IMR-90 (cell line): ENCODE measurements at regions not wholly inside any gene's neighbourhood (a gene's known extent, or its start where the extent isn't known, plus 50 kb on each side); places are given as distances from the start of the nearest gene placed in this dataset.

ENCODE experiments used
- ATAC-seq: fragments of 200-7000 bp; cut with Tn5 transposase; 2 replicates; pipeline ENCODE4 v1.9.1; 2020; ENCODE audit warnings: low read depth, mild to moderate bottlenecking, moderate library complexity
- BruUV-seq: library from RNA; stranded (reverse); fragments of 400-500 nt; replicated peaks from 2 replicates; lab custom pipeline; 2021; lab: Mats Ljungman, UMichigan
- CTCF ChIA-PET: fragments of 300-600 bp; formaldehyde crosslinking; extraction: SDS; loops from one replicate; lab custom pipeline; 2021; ENCODE audit warnings: antibody characterized with exemption; lab: Yijun Ruan, JAX
- POLR2A ChIA-PET: fragments of 300-600 bp; sonication (Branson Sonifier 250); formaldehyde crosslinking; loops from one replicate; lab custom pipeline; 2022; ENCODE audit warnings: antibody characterized with exemption; ENCODE audit not compliant: unreplicated experiment; lab: Charles Lee
- DNase-seq: peaks from one replicate; pipeline ENCODE4 v3.0.0; 2013
- H2AFZ ChIP-seq: replicated peaks from 2 replicates; pipeline ENCODE3; 2013; ENCODE audit warnings: low read length, mild to moderate bottlenecking; ENCODE audit not compliant: poor library complexity
- H2AK5ac ChIP-seq: 2 replicates; pipeline ENCODE4 v1.6.1; 2013; ENCODE audit warnings: low read depth, low read length, inconsistent platforms
- H2AK9ac ChIP-seq: replicated peaks from 2 replicates; pipeline ENCODE3; 2013; ENCODE audit warnings: mild to moderate bottlenecking, low read depth, low read length, moderate library complexity; ENCODE audit not compliant: poor library complexity
- H2BK120ac ChIP-seq: 2 replicates; pipeline ENCODE4 v1.6.1; 2013; ENCODE audit warnings: low read depth, low read length, inconsistent platforms
- H2BK15ac ChIP-seq: 3 replicates; pipeline ENCODE4 v1.6.1; 2013; ENCODE audit warnings: low read depth, low read length, inconsistent platforms
- H2BK20ac ChIP-seq: 2 replicates; pipeline ENCODE4 v1.6.1; 2013; ENCODE audit warnings: low read depth, mild to moderate bottlenecking, inconsistent platforms, low read length, moderate library complexity
- H2BK5ac ChIP-seq: 2 replicates; pipeline ENCODE4 v1.6.1; 2013; ENCODE audit warnings: mild to moderate bottlenecking, low read depth, low read length, inconsistent platforms; ENCODE audit not compliant: poor library complexity, severe bottlenecking
- H3K14ac ChIP-seq: replicated peaks from 2 replicates; pipeline ENCODE4 v1.6.1; 2013; ENCODE audit warnings: low read depth, low read length, inconsistent platforms
- H3K18ac ChIP-seq: 2 replicates; pipeline ENCODE4 v1.6.1; 2013; ENCODE audit warnings: low read depth, low read length, control low read depth
- H3K23ac ChIP-seq: 2 replicates; pipeline ENCODE4 v1.6.1; 2013; ENCODE audit warnings: low read depth, low read length, inconsistent platforms
- H3K27ac ChIP-seq: 2 replicates; pipeline ENCODE4 v1.5.1; 2013; ENCODE audit warnings: mild to moderate bottlenecking, control low read depth, low read length; ENCODE audit not compliant: insufficient read depth
- H3K27me3 ChIP-seq: 2 replicates; pipeline ENCODE4 v1.6.1; 2013; ENCODE audit warnings: low read length; ENCODE audit not compliant: control insufficient read depth, insufficient read depth
- H3K36me3 ChIP-seq: 2 replicates; pipeline ENCODE4 v1.6.1; 2013; ENCODE audit warnings: low read length, mixed read lengths; ENCODE audit not compliant: control insufficient read depth, insufficient read depth
- H3K4ac ChIP-seq: 2 replicates; pipeline ENCODE4 v1.6.1; 2013; ENCODE audit warnings: low read depth, low read length, inconsistent platforms
- H3K4me1 ChIP-seq: 2 replicates; pipeline ENCODE4 v1.6.1; 2013; ENCODE audit warnings: low read length, mixed read lengths; ENCODE audit not compliant: control insufficient read depth, insufficient read depth
- H3K4me2 ChIP-seq: 2 replicates; pipeline ENCODE4 v1.6.1; 2013; ENCODE audit warnings: low read depth, mild to moderate bottlenecking, control low read depth, low read length, moderate library complexity
- H3K4me3 ChIP-seq: 2 replicates; pipeline ENCODE4 v1.5.1; 2013; ENCODE audit warnings: low read depth, mild to moderate bottlenecking, control low read depth, low read length, moderate library complexity; ENCODE audit not compliant: insufficient read depth
- H3K56ac ChIP-seq: 2 replicates; pipeline ENCODE4 v1.6.1; 2013; ENCODE audit warnings: low read length, inconsistent platforms; ENCODE audit not compliant: insufficient read depth; ENCODE audit errors: extremely low read depth
- H3K79me1 ChIP-seq, 2 experiments: 2 replicates each; pipeline ENCODE4 v1.6.1; 2013; ENCODE audit warnings: low read length in 2 of 2, inconsistent platforms in 1 of 2, low read depth in 1 of 2
- H3K9ac ChIP-seq: 2 replicates; pipeline ENCODE4 v1.6.1; 2013; ENCODE audit warnings: low read depth, low read length, control low read depth
- H3K9me1 ChIP-seq: 2 replicates; pipeline ENCODE4 v1.6.1; 2013; ENCODE audit warnings: low read length, inconsistent platforms; ENCODE audit not compliant: insufficient read depth
- H3K9me3 ChIP-seq: 2 replicates; pipeline ENCODE4 v1.6.1; 2013; ENCODE audit warnings: low read length; ENCODE audit not compliant: control insufficient read depth, insufficient read depth
- H4K20me1 ChIP-seq: 2 replicates; pipeline ENCODE4 v1.6.1; 2013; ENCODE audit warnings: low read length, inconsistent platforms; ENCODE audit not compliant: insufficient read depth
- H4K5ac ChIP-seq: 2 replicates; pipeline ENCODE4 v1.6.1; 2013; ENCODE audit warnings: mild to moderate bottlenecking, low read depth, low read length, control low read depth
- H4K8ac ChIP-seq, 2 experiments: 2 replicates each; pipeline ENCODE4 v1.6.1; 2013; ENCODE audit warnings: low read depth in 2 of 2, low read length in 2 of 2, control low read depth in 1 of 2, inconsistent platforms in 1 of 2
- H4K91ac ChIP-seq: 2 replicates; pipeline ENCODE4 v1.6.1; 2013; ENCODE audit warnings: low read depth, low read length, inconsistent platforms; ENCODE audit not compliant: insufficient read depth
- BHLHE40 ChIP-seq: fragments of 150-350 bp; IDR thresholded peaks from 2 replicates; pipeline ENCODE4 v1.6.1; 2016; ENCODE audit warnings: mild to moderate bottlenecking, low read depth, low read length
- CEBPB ChIP-seq: IDR thresholded peaks from 2 replicates; pipeline ENCODE4 v1.6.1; 2012; ENCODE audit warnings: low read depth, low read length, improper control_type of control experiment
- FOS ChIP-seq: fragments of 150-350 bp; IDR thresholded peaks from 2 replicates; pipeline ENCODE4 v1.6.1; 2016; ENCODE audit warnings: low read depth, low read length
- MAFK ChIP-seq: IDR thresholded peaks from 2 replicates; pipeline ENCODE4 v1.6.1; 2012; ENCODE audit warnings: low read depth, low read length, improper control_type of control experiment
- MAZ ChIP-seq: IDR thresholded peaks from 2 replicates; pipeline ENCODE4 v1.6.1; 2012; ENCODE audit warnings: low read depth, mild to moderate bottlenecking, low read length, improper control_type of control experiment, moderate library complexity, borderline replicate concordance
- POLR2A ChIP-seq: IDR thresholded peaks from 2 replicates; pipeline ENCODE4 v1.6.1; 2012; ENCODE audit warnings: mild to moderate bottlenecking, low read depth, low read length
- RAD21 ChIP-seq: IDR thresholded peaks from 2 replicates; pipeline ENCODE4 v1.6.1; 2012; ENCODE audit warnings: low read length, improper control_type of control experiment
- RCOR1 ChIP-seq: IDR thresholded peaks from 2 replicates; pipeline ENCODE4 v1.6.1; 2012; ENCODE audit warnings: mild to moderate bottlenecking, low read length, improper control_type of control experiment; ENCODE audit not compliant: insufficient replicate concordance
- RFX5 ChIP-seq: IDR thresholded peaks from 2 replicates; pipeline ENCODE4 v1.8.0; 2012; ENCODE audit warnings: low read depth, mild to moderate bottlenecking, low read length, moderate library complexity
- SMC3 ChIP-seq: fragments of 150-350 bp; IDR thresholded peaks from 2 replicates; pipeline ENCODE4 v1.6.1; 2016; ENCODE audit warnings: low read depth, mild to moderate bottlenecking, antibody characterized with exemption, low read length, moderate library complexity
- WGBS, 2 experiments: methylation state at CpG; one replicate each; pipeline versions ENCODE4 v1.1.5 to v1.1.7; 2013; ENCODE audit warnings: missing lambda C conversion rate in 2 of 2; ENCODE audit not compliant: insufficient read length in 1 of 2; ENCODE audit errors: extremely low coverage in 2 of 2; 5-methylcytosine and 5-hydroxymethylcytosine counted together
- dilution Hi-C: fragments of 300-500 bp; cut with HindIII; formaldehyde crosslinking; loops from one replicate; pipeline ENCODE4 v1.14.3; 2018; ENCODE audit warnings: low sequenced_read_pairs; ENCODE audit not compliant: unreplicated experiment
- in situ Hi-C: fragments of 300-500 bp; cut with MboI; formaldehyde crosslinking; loops from 3 replicates; pipeline ENCODE4 v1.14.3; 2019; ENCODE audit warnings: low sequenced_read_pairs, inconsistent platforms, mixed read lengths
- intact Hi-C: fragments of 100-400 bp; cut with micrococcal nuclease; formaldehyde crosslinking; loops from 2 replicates; pipeline ENCODE4 v1.10.0; 2022

- H3K9me3 ChIP-seq, result peaks cover 9% of the 10 kb centered on the region
- H2BK120ac ChIP-seq, result no peak overlapping the region
- no peak overlapping the region for H2BK5ac ChIP-seq
- H4K5ac ChIP-seq, result no peak overlapping the region
- no peak overlapping the region for H3K4ac ChIP-seq
- H2AFZ ChIP-seq, result no peak overlapping the region
- H3K9me1 ChIP-seq, result no peaks in the 10 kb centered on the region
- in situ Hi-C loops (no loop called here), dilution Hi-C loops (no loop called here), intact Hi-C loops (no loop called here)
- no peaks in the 10 kb centered on the region for H3K79me1 ChIP-seq
- no peak overlapping the region for H3K14ac ChIP-seq
- H3K4me3 ChIP-seq, result no peak overlapping the region
- 40% methylated on average over 3 of the region's 25 CpGs; no CpG with 5 or more reads in 1 of the 2 experiments for WGBS, 2 experiments
- H4K20me1 ChIP-seq, result no peaks in the 10 kb centered on the region
- ATAC-seq (no peak), DNase-seq (no peak)
- H3K9ac ChIP-seq, result no peak overlapping the region
- no peak for TF ChIP-seq FOS
- TF ChIP-seq RFX5, result no peak
- TF ChIP-seq BHLHE40, result no peak
- no peak for TF ChIP-seq RAD21
- TF ChIP-seq MAZ, result no peak
- no peak for TF ChIP-seq POLR2A
- TF ChIP-seq CEBPB, result no peak
- TF ChIP-seq MAFK, result no peak
- TF ChIP-seq RCOR1, result no peak
- TF ChIP-seq SMC3, result no peak
- H3K4me2 ChIP-seq, result no peak overlapping the region
- no peak overlapping the region for H2BK20ac ChIP-seq
- H3K27ac ChIP-seq, result no peak overlapping the region
- no peak overlapping the region for H3K18ac ChIP-seq
- H4K8ac ChIP-seq, result no peak overlapping the region
- no peak overlapping the region for H2AK5ac ChIP-seq
- no peak overlapping the region for H4K91ac ChIP-seq
- no peak overlapping the region for H3K56ac ChIP-seq
- no peaks in the 10 kb centered on the region for H3K4me1 ChIP-seq
- CTCF ChIA-PET, result no interaction called here
- POLR2A ChIA-PET, result no interaction called here
- no peak overlapping the region for H3K23ac ChIP-seq
- H3K27me3 ChIP-seq, result peaks cover 75% of the 10 kb centered on the region
- H2AK9ac ChIP-seq, result no peak overlapping the region
- no peak overlapping the region for H2BK15ac ChIP-seq
- H3K36me3 ChIP-seq, result no peaks in the 10 kb centered on the region
- BruUV-seq, result no TSS peak
Measured at GRCh38 chr11:76277298-76278175, 71.2 kb upstream of the WNT11 start.
